KMS-11 (cell line): ENCODE measurements at regions not wholly inside any gene's neighbourhood (a gene's known extent, or its start where the extent isn't known, plus 50 kb on each side); places are given as distances from the start of the nearest gene placed in this dataset.

Experiments
- H2AFZ ChIP-seq: fragments of 200-600 bp; sonication (generic); 2 replicates; pipeline ENCODE4 v1.6.1; 2016; ENCODE audit warnings: antibody characterized with exemption, mixed run types, low read depth
- H3K27ac ChIP-seq: fragments of 200-600 bp; sonication (generic); 2 replicates; pipeline ENCODE4 v1.6.1; 2016; ENCODE audit warnings: mild to moderate bottlenecking, mixed run types
- H3K27me3 ChIP-seq: fragments of 200-600 bp; sonication (generic); 2 replicates; pipeline ENCODE4 v1.6.1; 2017; ENCODE audit warnings: mild to moderate bottlenecking, low read depth, mixed run types, moderate library complexity; ENCODE audit not compliant: insufficient read depth
- H3K36me3 ChIP-seq: fragments of 200-600 bp; sonication (generic); 2 replicates; pipeline ENCODE4 v1.6.1; 2017; ENCODE audit warnings: mild to moderate bottlenecking, mixed run types; ENCODE audit not compliant: insufficient read depth
- H3K4me1 ChIP-seq: fragments of 200-600 bp; sonication (generic); 2 replicates; pipeline ENCODE4 v1.6.1; 2016; ENCODE audit warnings: mild to moderate bottlenecking, low read depth, mixed run types; ENCODE audit not compliant: poor library complexity, severe bottlenecking
- H3K4me2 ChIP-seq: fragments of 200-600 bp; sonication (generic); 2 replicates; pipeline ENCODE4 v1.7.0; 2016; ENCODE audit warnings: mild to moderate bottlenecking, mixed run types
- H3K4me3 ChIP-seq: fragments of 200-600 bp; sonication (generic); IDR thresholded peaks from 2 replicates; pipeline ENCODE4 v1.6.1; 2017; ENCODE audit warnings: low read depth, low read length, mixed read lengths; ENCODE audit not compliant: insufficient read depth
- H3K79me2 ChIP-seq: fragments of 200-600 bp; sonication (generic); 2 replicates; pipeline ENCODE4 v1.6.1; 2016; ENCODE audit warnings: low read depth, mixed run types; ENCODE audit not compliant: insufficient read depth
- H3K9ac ChIP-seq: fragments of 200-600 bp; sonication (generic); 2 replicates; pipeline ENCODE4 v1.6.1; 2016; ENCODE audit warnings: mild to moderate bottlenecking, mixed run types
- H4K20me1 ChIP-seq: fragments of 200-600 bp; sonication (generic); 2 replicates; pipeline ENCODE4 v1.6.1; 2016; ENCODE audit warnings: mild to moderate bottlenecking, mixed run types; ENCODE audit not compliant: insufficient read depth
- CTCF ChIP-seq: fragments of 200-600 bp; sonication (generic); conservative IDR thresholded peaks from 2 replicates; pipeline ENCODE4 v1.6.1; 2017; ENCODE audit warnings: low read depth, mild to moderate bottlenecking, antibody characterized with exemption, low read length, moderate library complexity, mixed read lengths

GRCh38 chr1:200240656-200241055 lies 169.2 kb downstream of the ZNF281 start:
- H3K4me2 ChIP-seq, result no peak overlapping the region

GRCh38 chr1:200238311-200238710 lies 171.5 kb downstream of the ZNF281 start:
- no peak overlapping the region for H3K4me3 ChIP-seq
- no peaks in the 10 kb centered on the region for H3K79me2 ChIP-seq
- no peak overlapping the region for H3K9ac ChIP-seq
- no peaks in the 10 kb centered on the region for H3K4me1 ChIP-seq
- no peak overlapping the region for H3K27ac ChIP-seq
- H3K4me2 ChIP-seq, result no peak overlapping the region
- H3K36me3 ChIP-seq, result no peaks in the 10 kb centered on the region
- no peaks in the 10 kb centered on the region for H3K27me3 ChIP-seq
- no peaks in the 10 kb centered on the region for H4K20me1 ChIP-seq
- TF ChIP-seq CTCF, result no peak
- no peak overlapping the region for H2AFZ ChIP-seq

More at GRCh38 chr1:200240656-200241055, 169.2 kb downstream of the ZNF281 start:
- no peaks in the 10 kb centered on the region for H3K36me3 ChIP-seq
- H4K20me1 ChIP-seq, result no peaks in the 10 kb centered on the region
- no peak overlapping the region for H2AFZ ChIP-seq
- H3K27ac ChIP-seq, result no peak overlapping the region
- no peak overlapping the region for H3K4me3 ChIP-seq
- TF ChIP-seq CTCF, result no peak
- no peaks in the 10 kb centered on the region for H3K27me3 ChIP-seq
- H3K9ac ChIP-seq, result no peak overlapping the region
- no peaks in the 10 kb centered on the region for H3K79me2 ChIP-seq
- H3K4me1 ChIP-seq, result no peaks in the 10 kb centered on the region

DNA sequence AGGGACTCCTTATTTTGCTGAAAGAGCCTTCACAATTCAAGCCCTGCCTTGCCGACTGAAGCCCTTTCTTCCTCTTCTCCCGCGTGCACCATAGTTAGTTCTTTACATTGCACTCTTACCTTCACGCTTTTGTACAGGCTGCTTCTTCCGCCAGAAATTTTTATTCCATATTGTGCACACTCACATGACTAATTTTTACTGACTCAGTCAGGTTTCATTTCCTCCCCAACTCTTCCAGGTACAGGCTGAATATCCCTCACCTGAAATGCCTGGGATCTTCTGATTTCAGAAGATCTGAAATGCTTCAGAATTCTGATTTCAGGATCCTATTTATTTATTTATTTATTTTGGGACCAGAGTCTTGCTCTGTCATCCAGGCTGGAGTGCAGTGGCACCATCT lies 172.8 kb downstream of the ZNF281 start:
- no peak for TF ChIP-seq CTCF
- Histone ChIP-seq H4K20me1 (no peaks in the 10 kb centered on the region), H3K27me3 (no peaks in the 10 kb centered on the region), H3K27ac (no peak overlapping the region), H3K79me2 (no peaks in the 10 kb centered on the region), H2AFZ (no peak overlapping the region), H3K9ac (no peak overlapping the region), H3K4me2 (no peak overlapping the region), H3K4me3 (no peak overlapping the region), H3K4me1 (no peaks in the 10 kb centered on the region), H3K36me3 (no peaks in the 10 kb centered on the region)

GRCh38 chr1:200234938-200235337 lies 174.9 kb downstream of the ZNF281 start:
- Histone ChIP-seq H3K4me3 (no peak overlapping the region), H3K27ac (no peak overlapping the region), H3K4me1 (no peaks in the 10 kb centered on the region), H3K36me3 (no peaks in the 10 kb centered on the region), H3K9ac (no peak overlapping the region), H3K4me2 (no peak overlapping the region), H3K27me3 (no peaks in the 10 kb centered on the region), H3K79me2 (no peaks in the 10 kb centered on the region), H2AFZ (no peak overlapping the region), H4K20me1 (no peaks in the 10 kb centered on the region)
- TF ChIP-seq CTCF, result no peak
